Astrocyte of the spinal cord (primary cell): ENCODE measurements at regions not wholly inside any gene's neighbourhood (a gene's known extent, or its start where the extent isn't known, plus 50 kb on each side); places are given as distances from the start of the nearest gene placed in this dataset.

ENCODE experiments used
- DNase-seq: peaks from one replicate; pipeline ENCODE4 v3.0.0; 2011; ENCODE audit warnings: low read depth, low spot score
- H3K4me3 ChIP-seq: 2 replicates; pipeline ENCODE4 v1.5.1; 2011; ENCODE audit warnings: low read depth, mild to moderate bottlenecking, low read length, moderate library complexity
- in situ Hi-C: cut with HindIII; loops from 2 replicates; pipeline ENCODE4 v1.10.0; 2017; ENCODE audit warnings: low sequenced_read_pairs
- TF ChIP-seq, protein P1 (sequence below): IDR thresholded peaks from 2 replicates; pipeline ENCODE4 v1.5.1; 2012; ENCODE audit warnings: low read depth, mild to moderate bottlenecking, low read length, inconsistent platforms

DNA sequence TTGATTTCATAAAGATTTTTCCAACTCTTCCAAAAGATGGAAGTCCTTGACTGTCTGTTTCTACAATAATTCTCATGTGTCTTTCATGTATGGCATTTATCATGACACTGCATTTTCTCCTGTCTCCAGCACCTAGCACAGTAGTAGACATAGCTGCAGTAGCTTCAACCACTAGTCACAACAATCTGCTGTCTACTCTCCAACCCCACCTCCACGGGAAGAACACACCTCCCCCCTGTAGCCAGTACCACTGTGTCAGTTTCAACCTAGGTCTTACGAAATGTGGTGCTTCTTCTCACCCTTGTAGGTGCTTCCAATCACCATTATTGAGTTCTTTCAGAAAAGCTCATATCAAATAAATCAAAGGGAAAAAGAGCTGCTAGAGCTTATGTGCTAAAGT, 425.1 kb upstream of the ADAMTS5 start:
- no peak overlapping the region for H3K4me3 ChIP-seq
- TF ChIP-seq, protein P1, sequence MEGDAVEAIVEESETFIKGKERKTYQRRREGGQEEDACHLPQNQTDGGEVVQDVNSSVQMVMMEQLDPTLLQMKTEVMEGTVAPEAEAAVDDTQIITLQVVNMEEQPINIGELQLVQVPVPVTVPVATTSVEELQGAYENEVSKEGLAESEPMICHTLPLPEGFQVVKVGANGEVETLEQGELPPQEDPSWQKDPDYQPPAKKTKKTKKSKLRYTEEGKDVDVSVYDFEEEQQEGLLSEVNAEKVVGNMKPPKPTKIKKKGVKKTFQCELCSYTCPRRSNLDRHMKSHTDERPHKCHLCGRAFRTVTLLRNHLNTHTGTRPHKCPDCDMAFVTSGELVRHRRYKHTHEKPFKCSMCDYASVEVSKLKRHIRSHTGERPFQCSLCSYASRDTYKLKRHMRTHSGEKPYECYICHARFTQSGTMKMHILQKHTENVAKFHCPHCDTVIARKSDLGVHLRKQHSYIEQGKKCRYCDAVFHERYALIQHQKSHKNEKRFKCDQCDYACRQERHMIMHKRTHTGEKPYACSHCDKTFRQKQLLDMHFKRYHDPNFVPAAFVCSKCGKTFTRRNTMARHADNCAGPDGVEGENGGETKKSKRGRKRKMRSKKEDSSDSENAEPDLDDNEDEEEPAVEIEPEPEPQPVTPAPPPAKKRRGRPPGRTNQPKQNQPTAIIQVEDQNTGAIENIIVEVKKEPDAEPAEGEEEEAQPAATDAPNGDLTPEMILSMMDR, result no peak
- in situ Hi-C loops, result no loop called here
- DNase-seq, result no peak

DNA sequence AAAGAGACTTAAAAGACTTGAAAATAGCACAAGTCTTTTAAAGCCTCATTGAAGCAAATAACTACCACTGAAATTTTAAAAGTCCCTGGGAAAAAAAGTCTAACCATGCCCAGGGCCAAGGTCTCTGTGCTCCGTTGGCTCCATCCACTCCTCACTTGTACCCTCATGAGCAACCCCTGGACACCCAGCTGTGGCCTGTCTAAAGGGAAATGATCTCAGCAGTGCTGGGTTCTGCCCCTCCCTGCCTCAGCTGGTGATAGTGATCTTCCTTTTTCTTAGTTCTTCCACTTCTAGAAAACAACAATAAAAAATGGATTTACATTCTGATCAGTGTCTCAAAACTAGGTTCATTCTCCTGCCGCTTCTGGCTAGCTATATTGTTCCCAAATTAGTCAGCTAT, 423.5 kb upstream of the ADAMTS5 start:
- TF ChIP-seq, protein P1, result no peak
- no peak for DNase-seq
- H3K4me3 ChIP-seq, result no peak overlapping the region
- in situ Hi-C loops, result no loop called here

DNA sequence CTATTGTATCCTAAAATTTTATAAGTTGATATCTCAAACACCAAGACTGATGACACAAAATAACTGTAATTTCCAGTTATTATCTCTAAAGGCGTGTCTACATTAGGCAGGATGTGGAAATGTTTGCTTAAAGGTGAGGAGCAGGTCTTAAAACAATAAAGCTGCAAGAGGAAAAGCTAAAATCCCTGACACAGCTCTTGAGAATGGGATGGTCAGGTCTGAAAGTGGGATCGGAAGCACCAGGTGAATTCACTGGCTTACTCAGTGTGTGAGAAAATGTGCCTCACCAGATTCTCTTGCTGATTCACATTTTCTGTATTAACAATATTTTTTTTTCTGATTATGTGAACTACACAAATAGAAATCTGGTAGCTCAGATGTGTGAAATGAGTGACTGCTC, 421.9 kb upstream of the ADAMTS5 start:
- no peak for DNase-seq
- no peak overlapping the region for H3K4me3 ChIP-seq
- TF ChIP-seq, protein P1, result no peak
- in situ Hi-C loops, result no loop called here

DNA sequence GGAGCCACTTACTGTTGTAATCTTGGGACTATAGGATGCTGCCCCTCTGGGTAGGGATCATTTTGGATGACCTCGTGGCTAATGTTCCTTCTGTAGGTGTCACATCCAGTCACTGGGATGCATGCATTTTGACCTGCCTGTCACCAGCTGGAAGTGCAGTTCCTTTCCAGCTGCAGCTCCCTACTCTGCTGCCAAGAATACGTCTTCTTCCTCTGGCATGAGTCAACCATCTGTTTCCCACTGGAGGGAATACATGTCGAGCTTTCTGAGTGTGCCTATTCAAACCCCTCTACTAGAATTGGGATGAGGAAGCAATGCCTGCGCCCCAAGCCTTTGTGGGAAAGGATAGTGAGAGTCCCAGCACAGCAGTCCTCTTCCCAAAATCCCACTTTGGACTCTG, 415.5 kb upstream of the ADAMTS5 start:
- TF ChIP-seq, protein P1, result no peak
- no peak overlapping the region for H3K4me3 ChIP-seq
- in situ Hi-C loops, result no loop called here
- DNase-seq, result no peak

DNA sequence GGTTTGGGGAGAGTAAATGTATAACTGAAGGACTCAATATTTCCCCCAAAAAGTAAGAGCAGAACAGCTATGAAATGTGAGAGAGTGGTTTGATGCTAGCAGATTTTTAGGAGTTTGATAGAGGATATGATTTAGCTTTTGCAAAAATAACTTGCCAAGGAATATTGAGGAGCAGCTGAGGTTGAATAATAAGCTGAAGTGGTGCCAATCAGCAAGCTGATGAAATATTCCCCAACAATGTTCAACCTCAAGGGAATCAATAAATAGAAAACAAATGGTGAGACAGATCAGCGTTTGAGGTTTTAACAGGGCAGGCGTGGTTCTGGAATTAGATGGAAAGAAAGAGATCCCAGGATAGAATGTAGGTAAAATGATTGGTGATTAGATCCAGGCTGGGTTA, 413.4 kb upstream of the ADAMTS5 start:
- TF ChIP-seq, protein P1, result no peak
- no peak for DNase-seq
- in situ Hi-C loops, result no loop called here
- H3K4me3 ChIP-seq, result no peak overlapping the region

DNA sequence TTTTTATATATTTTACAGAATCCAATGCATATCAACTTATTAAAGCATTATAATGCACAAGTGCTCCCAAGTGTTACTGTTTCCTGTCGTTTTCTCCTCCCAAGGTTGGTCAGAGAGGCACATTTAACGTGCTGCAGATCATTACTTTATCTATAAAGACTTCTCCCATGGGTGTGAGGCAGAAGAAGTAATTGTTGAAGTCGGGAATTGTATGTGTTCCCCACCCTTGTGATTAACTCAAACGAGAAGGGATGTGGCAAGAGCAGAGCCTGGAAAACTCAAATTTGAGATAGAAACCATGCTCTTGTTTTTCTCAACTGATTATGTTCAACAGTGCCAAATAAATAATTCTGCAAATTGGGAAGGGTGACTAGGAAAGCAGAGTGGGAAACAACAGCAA, 412.5 kb upstream of the ADAMTS5 start:
- DNase-seq, result no peak
- no peak overlapping the region for H3K4me3 ChIP-seq
- in situ Hi-C loops, result no loop called here
- TF ChIP-seq, protein P1, result no peak

DNA sequence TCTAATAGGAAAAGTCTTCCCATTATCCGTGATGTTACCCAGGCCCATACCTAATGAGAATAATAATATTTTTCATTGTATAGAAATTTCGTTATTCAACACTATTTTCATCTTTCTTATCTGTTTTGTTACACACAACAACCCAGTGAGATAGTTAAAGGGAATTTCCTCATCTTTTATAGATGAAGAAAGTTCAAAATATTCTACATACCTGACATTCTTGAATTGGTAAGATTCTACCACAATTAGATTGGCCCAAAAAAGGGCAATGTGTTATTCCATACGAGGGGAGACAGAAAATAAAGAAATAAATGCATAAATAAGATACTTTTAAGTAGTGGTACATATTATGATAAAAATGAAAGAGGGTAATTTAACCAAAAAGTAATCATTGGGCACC, 405.5 kb upstream of the ADAMTS5 start:
- in situ Hi-C loops, result no loop called here
- TF ChIP-seq, protein P1, result no peak
- no peak for DNase-seq
- no peak overlapping the region for H3K4me3 ChIP-seq
